ENCODE measurements at regions not wholly inside any gene's neighbourhood (a gene's known extent, or its start where the extent isn't known, plus 50 kb on each side); places are given as distances from the start of the nearest gene placed in this dataset.

- Histone ChIP-seq H3K27me3 (no peaks in the 10 kb centered on the region), H3K9me3 (no peaks in the 10 kb centered on the region), H3K27ac (no peak overlapping the region), H3K4me1 (ENCODE audit: control insufficient read depth in 1 of 2, insufficient read depth in 1 of 2, low read depth in 1 of 2, low read length in 1 of 2) (peaks cover 33 to 47% of the 10 kb centered on the region in 2 experiments), H3K36me3 (no peaks in the 10 kb centered on the region), H3K4me3 (ENCODE audit: low read depth in 1 of 2, low read length in 1 of 2) (no peak overlapping the region)
- no peak for TF ChIP-seq CTCF (IDR thresholded peaks at IDR 0.05)
Observed at GRCh38 chr20:60142587-60142986, 184.4 kb downstream of the CDH26 start.

- Histone ChIP-seq H3K9me3 (no peaks in the 10 kb centered on the region), H3K4me3 (ENCODE audit: low read depth in 1 of 2, low read length in 1 of 2) (no peak overlapping the region), H3K27ac (no peak overlapping the region), H3K4me1 (ENCODE audit: control insufficient read depth in 1 of 2, insufficient read depth in 1 of 2, low read depth in 1 of 2, low read length in 1 of 2) (peaks cover 26 to 39% of the 10 kb centered on the region in 2 experiments), H3K27me3 (no peaks in the 10 kb centered on the region), H3K36me3 (peaks cover 5% of the 10 kb centered on the region)
- no peak for TF ChIP-seq CTCF (IDR thresholded peaks at IDR 0.05)
Observed at GRCh38 chr20:60143261-60143842, 185.1 kb downstream of the CDH26 start.

GRCh38 chr20:60144404-60144803, 186.2 kb downstream of the CDH26 start:
- H3K4me3 ChIP-seq (ENCODE audit: low read depth in 1 of 2, low read length in 1 of 2), result no peak overlapping the region
- no peaks in the 10 kb centered on the region for H3K9me3 ChIP-seq
- H3K36me3 ChIP-seq, result peaks cover 5% of the 10 kb centered on the region
- peaks cover 15 to 29% of the 10 kb centered on the region in 2 experiments for H3K4me1 ChIP-seq (ENCODE audit: control insufficient read depth in 1 of 2, insufficient read depth in 1 of 2, low read depth in 1 of 2, low read length in 1 of 2)
- H3K27ac ChIP-seq, result no peak overlapping the region
- H3K27me3 ChIP-seq, result no peaks in the 10 kb centered on the region
- TF ChIP-seq CTCF (IDR thresholded peaks at IDR 0.05), result no peak

- TF ChIP-seq CTCF (IDR thresholded peaks at IDR 0.05), result no peak
- Histone ChIP-seq H3K9me3 (no peaks in the 10 kb centered on the region), H3K36me3 (peaks cover 5% of the 10 kb centered on the region), H3K27ac (no peak overlapping the region), H3K4me1 (ENCODE audit: control insufficient read depth in 1 of 2, insufficient read depth in 1 of 2, low read depth in 1 of 2, low read length in 1 of 2) (peaks cover 9 to 22% of the 10 kb centered on the region in 2 experiments), H3K4me3 (ENCODE audit: low read depth in 1 of 2, low read length in 1 of 2) (no peak overlapping the region), H3K27me3 (no peaks in the 10 kb centered on the region)
Observed at GRCh38 chr20:60144974-60145527, 186.8 kb downstream of the CDH26 start.

GRCh38 chr20:60147004-60147403, 188.8 kb downstream of the CDH26 start:
- Histone ChIP-seq H3K9me3 (no peaks in the 10 kb centered on the region), H3K4me3 (ENCODE audit: low read depth in 1 of 2, low read length in 1 of 2) (no peak overlapping the region)
- TF ChIP-seq CTCF (IDR thresholded peaks at IDR 0.05), result no peak

More at GRCh38 chr20:60147004-60147403, 188.8 kb downstream of the CDH26 start:
- no peak overlapping the region for H3K27ac ChIP-seq
- H3K36me3 ChIP-seq, result peaks cover 5% of the 10 kb centered on the region
- no peaks in the 10 kb centered on the region for H3K27me3 ChIP-seq
- peaks cover 0 to 9% of the 10 kb centered on the region in 2 experiments for H3K4me1 ChIP-seq (ENCODE audit: control insufficient read depth in 1 of 2, insufficient read depth in 1 of 2, low read depth in 1 of 2, low read length in 1 of 2)
